ENCODE measurements at regions not wholly inside any gene's neighbourhood (a gene's known extent, or its start where the extent isn't known, plus 50 kb on each side); places are given as distances from the start of the nearest gene placed in this dataset.

DNA sequence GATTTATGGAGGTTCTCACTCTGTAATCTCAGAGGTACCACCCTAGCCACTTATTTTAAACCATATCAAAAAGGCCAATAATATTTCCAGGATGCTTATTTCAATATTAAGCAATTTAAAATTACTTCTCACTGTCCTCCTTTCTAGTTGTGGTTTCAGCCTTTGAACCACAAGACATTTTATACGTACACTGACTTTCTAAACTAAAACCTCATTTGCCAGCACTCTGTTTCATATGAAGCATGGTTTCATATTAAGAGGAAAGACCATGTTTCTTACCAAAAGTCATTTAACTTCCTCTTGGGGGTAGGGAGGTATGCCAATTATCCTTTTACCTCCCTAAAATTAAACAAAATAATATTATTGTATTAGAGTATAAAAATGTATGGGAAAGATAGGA lies 399.8 kb downstream of the CDH7 start:
- no peak for FAIRE-seq
- DNase-seq (ENCODE audit: insufficient read length, low spot score): no peak

DNA sequence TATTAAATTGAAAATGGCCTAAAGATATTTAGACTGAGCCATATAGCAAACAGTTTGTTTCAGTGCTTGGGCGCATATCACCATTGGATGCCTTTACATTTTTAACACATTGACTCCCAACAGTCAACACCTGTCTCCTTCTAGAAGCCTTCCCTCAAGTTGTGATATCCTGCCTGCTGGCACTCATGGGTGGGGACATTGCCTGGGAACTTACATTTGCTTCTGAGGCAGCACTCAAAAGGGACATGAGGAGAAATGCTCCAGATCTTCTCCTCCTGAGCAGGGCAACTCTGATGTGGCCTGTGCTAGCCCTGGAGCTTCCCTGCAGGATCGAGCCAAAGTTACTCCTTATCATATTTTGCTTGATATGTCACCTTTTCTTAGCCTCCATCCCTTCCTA lies 392.2 kb downstream of the CDH7 start:
- FAIRE-seq: no peak
- DNase-seq (ENCODE audit: insufficient read length, low spot score): no peak

DNA sequence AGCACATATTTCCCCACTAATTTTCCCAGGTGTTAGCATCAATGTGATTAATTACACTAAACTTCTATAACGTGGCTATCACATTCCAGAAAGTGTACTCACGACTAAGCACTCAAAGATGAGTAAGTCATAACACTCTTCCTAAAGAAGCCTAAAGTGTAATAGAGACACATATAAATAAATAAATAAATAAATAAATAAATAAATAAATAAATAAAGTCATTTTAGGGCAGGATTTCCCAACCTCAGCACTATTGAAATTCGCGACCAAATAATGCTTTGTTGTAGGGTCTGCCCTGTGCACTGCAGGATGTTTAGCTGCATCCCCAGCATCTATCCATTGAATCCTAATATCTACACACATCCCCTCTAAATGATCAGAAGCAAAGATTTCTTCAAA lies 390.9 kb downstream of the CDH7 start:
- FAIRE-seq: no peak
- no peak for DNase-seq (ENCODE audit: insufficient read length, low spot score)

DNA sequence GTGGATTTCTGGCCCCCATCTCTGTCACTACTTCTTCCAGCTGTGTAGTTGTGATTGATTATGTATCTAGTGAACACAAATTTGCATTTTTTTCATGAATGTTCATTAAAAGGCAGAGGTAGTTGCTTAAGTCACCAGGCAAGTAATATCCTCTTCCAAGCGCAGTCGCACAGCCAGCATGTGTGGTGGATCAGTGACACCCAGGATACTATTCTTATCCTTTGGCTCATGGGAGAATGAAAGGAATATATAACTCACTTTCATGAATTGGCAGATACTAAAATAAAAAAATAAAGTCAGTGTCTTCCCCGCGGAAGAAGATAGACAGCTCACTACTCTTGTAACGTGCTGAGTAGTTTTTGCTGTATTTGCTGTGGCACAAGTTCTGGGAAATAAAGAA lies 387.8 kb downstream of the CDH7 start:
- FAIRE-seq: no peak
- DNase-seq (ENCODE audit: insufficient read length, low spot score): no peak

GRCh38 chr18:66136039-66136438 lies 385.2 kb downstream of the CDH7 start:
- DNase-seq (ENCODE audit: insufficient read length, low spot score) (no peak), FAIRE-seq (no peak)

GRCh38 chr18:66129248-66129647 lies 378.4 kb downstream of the CDH7 start:
- DNase-seq (ENCODE audit: insufficient read length, low spot score): no peak
- FAIRE-seq: no peak

GRCh38 chr18:66126266-66126665 lies 375.5 kb downstream of the CDH7 start:
- no peak for FAIRE-seq

GRCh38 chr18:66124394-66124793 lies 373.6 kb downstream of the CDH7 start:
- DNase-seq (ENCODE audit: insufficient read length, low spot score): no peak
- no peak for FAIRE-seq

More at GRCh38 chr18:66126266-66126665, 375.5 kb downstream of the CDH7 start:
- no peak for DNase-seq (ENCODE audit: insufficient read length, low spot score)

- FAIRE-seq (no peak), DNase-seq (ENCODE audit: insufficient read length, low spot score) (no peak)
Observed at GRCh38 chr18:66119347-66119746, 368.5 kb downstream of the CDH7 start.

- no peak for FAIRE-seq
Observed at GRCh38 chr18:66111018-66111417, 360.2 kb downstream of the CDH7 start.

DNA sequence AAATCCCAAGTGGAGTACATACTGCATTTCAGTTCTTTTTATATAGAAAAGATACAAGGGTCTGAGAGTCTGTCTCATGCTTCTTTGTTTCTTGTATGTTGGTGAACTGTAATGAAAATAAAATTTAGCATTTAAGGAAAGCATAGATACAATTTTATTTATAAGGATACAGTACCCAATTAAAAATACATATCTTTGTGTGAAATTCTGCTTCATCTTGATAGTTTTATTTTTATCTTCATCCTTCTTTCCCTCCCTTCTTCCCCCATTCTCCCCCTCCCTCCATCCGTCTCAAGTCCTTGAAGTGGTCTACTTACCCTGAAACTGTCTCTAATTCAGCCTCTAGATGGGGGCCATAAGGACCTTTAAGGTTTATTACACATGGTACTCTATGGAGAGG lies 359.8 kb downstream of the CDH7 start:
- FAIRE-seq (no peak), DNase-seq (ENCODE audit: insufficient read length, low spot score) (no peak)

More at GRCh38 chr18:66111018-66111417, 360.2 kb downstream of the CDH7 start:
- DNase-seq (ENCODE audit: insufficient read length, low spot score): no peak

DNA sequence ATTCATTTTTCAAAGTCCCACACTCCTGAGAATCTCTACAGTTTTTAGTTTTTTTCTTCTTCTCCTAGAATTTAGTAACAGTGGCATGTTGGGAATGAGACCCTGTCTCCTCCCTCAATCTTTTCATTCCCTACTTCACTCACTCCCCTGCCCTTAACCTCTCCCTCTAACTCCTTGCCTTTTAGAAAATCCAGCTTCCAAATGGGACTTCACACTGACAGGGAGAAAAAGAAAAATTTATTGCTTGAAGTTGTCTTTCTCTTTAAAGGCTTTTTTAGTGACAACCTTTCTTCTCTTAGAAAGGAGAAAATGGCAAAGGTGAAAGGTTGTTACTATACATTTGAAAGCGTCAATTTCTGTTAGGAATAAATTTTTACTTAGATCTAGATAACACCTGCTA lies 359.2 kb downstream of the CDH7 start:
- DNase-seq (ENCODE audit: insufficient read length, low spot score): no peak
- FAIRE-seq: no peak

GRCh38 chr18:66107546-66107945 lies 356.7 kb downstream of the CDH7 start:
- DNase-seq (ENCODE audit: insufficient read length, low spot score): no peak
- FAIRE-seq: no peak

DNA sequence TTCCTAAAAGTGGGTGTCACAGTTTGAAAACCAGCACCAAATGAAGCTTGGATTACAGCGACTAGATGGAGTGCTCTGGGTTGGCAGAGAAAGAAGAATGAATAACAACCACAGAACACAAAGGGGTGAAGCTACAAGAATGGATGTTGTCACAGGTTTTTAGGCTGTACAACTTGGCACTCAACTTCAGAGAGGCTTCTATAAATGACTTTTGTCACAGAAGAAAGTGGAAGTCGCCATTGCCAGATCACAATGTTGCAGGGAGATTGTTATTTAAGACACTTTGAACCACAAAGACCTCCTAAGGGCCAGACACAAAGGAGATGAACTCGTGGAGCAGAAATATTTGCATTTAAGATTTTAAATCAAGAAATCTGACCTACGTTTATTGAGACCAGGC lies 354.2 kb downstream of the CDH7 start:
- no peak for DNase-seq (ENCODE audit: insufficient read length, low spot score)
- FAIRE-seq: no peak

GRCh38 chr18:66103550-66103949 lies 352.7 kb downstream of the CDH7 start:
- DNase-seq (ENCODE audit: insufficient read length, low spot score) (no peak), FAIRE-seq (no peak)

DNA sequence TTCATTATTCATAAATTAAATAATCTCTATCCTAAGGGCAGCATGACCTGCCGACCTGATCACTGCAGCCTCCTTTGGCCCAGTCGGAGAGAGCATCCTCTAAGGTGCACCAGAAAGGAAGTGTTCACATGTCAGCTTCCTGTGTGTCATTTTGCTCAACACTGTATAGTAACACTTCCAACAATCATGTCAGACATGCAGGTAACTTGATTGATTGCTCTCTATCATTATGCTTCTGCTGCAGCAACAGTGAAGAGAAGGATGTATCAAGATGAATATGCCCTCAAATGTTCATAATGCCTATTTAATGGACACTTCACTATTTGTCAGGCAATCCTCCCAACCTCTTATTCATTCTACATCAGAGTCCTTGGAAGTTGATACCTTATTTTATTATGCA lies 332.3 kb downstream of the CDH7 start:
- FAIRE-seq: no peak
- no peak for DNase-seq (ENCODE audit: insufficient read length, low spot score)

DNA sequence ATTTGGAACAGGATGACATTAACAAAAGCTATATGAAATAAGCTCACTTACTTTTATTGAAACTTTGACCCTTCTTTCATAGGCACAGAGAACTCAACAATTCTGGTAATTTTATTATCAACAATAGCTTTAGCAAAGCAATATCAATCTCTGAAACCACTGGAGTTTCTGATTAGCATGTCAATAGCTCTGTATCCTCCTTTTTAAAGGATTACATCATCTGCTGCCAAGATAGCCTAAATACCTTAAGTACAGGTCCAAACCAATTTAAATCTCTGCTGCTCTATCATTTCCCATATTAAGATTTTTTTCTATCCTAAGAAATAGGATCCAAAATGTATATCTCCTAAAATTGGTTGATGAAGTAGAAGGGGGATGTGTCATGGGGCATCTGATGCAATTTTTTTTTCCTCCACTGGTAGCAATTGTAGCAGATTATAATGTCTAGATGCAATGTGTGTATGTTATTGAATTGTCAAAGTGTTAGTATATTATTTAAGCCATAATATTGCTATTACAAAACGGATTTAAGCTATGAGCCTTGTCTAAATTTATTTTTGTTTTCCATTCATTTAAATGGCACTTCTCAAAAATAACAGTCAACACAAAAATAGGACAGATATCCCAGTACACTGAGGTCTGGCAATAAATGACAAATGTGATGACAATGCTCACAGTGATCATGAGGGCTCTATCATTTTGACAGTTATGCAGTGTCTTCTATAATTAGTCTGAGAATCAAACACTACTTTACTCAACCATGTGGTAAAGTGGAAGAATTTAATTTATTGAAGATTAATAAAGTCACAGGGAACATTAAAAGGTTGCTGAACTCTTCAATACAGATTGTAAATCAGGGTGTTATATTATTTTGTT lies 328.4 kb downstream of the CDH7 start:
- no peak for FAIRE-seq
- DNase-seq (ENCODE audit: insufficient read length, low spot score): no peak

GRCh38 chr18:66077066-66077465 lies 326.3 kb downstream of the CDH7 start:
- FAIRE-seq: no peak
- no peak for DNase-seq (ENCODE audit: insufficient read length, low spot score)

- FAIRE-seq (no peak), DNase-seq (ENCODE audit: insufficient read length, low spot score) (no peak)
Observed at GRCh38 chr18:66066191-66066590, 315.4 kb downstream of the CDH7 start.

DNA sequence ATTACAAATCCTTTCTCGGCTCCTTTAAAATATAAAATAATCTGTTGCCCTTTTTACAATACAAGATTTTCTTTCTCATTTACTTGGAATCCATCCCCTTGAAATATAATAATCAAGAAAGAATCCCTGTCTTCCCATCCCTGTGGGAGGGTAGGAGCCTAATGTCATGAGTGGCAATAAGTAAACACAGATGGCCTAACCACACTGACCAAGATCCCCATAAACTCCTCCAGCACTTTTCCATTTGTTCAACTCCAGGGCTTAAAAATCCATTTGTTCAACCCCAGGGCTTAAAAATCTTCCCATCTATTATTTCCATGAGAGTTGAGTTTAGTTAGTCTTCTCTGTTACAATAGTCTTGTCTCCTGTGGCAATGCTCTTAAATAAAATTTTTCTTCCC lies 297.6 kb downstream of the CDH7 start:
- FAIRE-seq (no peak), DNase-seq (ENCODE audit: insufficient read length, low spot score) (no peak)

DNA sequence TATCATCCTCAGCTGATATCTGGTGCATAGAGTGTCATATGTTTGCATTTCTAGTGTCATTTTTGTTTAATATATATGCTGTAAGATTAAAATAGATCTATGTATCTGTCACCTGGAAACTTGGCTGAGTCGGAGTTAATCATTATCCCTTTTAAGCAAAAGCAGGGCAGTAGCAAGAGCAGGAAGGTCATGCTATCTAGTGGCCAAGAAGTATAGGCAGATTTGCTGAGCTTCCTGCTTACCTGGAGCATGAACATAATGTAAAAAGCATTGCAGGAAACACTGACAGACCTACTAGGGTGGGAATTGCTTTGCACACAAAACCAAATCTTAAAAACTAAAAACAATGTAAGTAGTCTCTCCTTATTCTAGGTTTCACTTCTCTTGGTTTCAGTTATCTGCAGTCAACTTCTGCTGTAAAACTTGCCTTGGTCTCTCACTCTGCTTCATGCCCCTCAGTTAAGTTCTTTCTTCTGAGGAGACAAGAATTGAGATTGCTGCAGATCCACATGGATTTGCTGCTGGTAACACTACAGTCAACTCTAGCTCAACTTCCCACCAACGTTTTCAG lies 295.3 kb downstream of the CDH7 start:
- FAIRE-seq (no peak), DNase-seq (ENCODE audit: insufficient read length, low spot score) (no peak)

- DNase-seq (ENCODE audit: insufficient read length, low spot score): no peak
- FAIRE-seq: no peak
Observed at GRCh38 chr18:66043009-66043408, 292.2 kb downstream of the CDH7 start.
